ENCODE measurements at regions not wholly inside any gene's neighbourhood (a gene's known extent, or its start where the extent isn't known, plus 50 kb on each side); places are given as distances from the start of the nearest gene placed in this dataset.

DNA sequence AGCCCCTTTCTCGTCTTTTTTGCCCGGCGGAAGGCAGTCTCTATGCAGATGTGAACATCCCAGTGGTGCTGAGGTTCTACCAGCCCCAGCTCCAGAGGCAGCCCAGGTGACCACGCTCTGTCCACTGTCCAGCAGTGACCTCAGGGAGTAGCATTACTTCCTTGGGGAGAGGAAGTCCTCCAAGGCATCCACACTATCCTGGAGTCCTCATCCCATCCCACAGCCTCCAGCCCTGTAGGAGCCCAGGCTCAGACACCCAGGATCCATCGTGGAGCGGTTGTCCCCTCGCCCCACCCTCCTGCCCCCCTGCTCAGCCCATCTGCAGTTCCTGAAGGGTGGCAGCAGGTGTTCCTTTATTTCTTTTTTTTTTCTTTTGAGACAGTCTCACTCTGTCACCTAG is 294.5 kb upstream of the IRX4 start:
- H3K4me1 Mint-ChIP-seq = peaks cover 32% of the 10 kb centered on the region
- TF ChIP-seq, protein P1, sequence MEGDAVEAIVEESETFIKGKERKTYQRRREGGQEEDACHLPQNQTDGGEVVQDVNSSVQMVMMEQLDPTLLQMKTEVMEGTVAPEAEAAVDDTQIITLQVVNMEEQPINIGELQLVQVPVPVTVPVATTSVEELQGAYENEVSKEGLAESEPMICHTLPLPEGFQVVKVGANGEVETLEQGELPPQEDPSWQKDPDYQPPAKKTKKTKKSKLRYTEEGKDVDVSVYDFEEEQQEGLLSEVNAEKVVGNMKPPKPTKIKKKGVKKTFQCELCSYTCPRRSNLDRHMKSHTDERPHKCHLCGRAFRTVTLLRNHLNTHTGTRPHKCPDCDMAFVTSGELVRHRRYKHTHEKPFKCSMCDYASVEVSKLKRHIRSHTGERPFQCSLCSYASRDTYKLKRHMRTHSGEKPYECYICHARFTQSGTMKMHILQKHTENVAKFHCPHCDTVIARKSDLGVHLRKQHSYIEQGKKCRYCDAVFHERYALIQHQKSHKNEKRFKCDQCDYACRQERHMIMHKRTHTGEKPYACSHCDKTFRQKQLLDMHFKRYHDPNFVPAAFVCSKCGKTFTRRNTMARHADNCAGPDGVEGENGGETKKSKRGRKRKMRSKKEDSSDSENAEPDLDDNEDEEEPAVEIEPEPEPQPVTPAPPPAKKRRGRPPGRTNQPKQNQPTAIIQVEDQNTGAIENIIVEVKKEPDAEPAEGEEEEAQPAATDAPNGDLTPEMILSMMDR (IDR thresholded peaks at IDR 0.05; ENCODE audit: unreplicated experiment) = no peak
- H3K27ac Mint-ChIP-seq = no peak overlapping the region
- no peak overlapping the region for H3K4me3 Mint-ChIP-seq
- H3K9me3 Mint-ChIP-seq = no peaks in the 10 kb centered on the region
- H3K36me3 Mint-ChIP-seq = no peaks in the 10 kb centered on the region
- peaks cover 8% of the 10 kb centered on the region for H3K27me3 Mint-ChIP-seq (ENCODE audit: low read depth)
- no peak for DNase-seq (ENCODE audit: low spot score in 2 of 2, unreplicated experiment in 2 of 2)

DNA sequence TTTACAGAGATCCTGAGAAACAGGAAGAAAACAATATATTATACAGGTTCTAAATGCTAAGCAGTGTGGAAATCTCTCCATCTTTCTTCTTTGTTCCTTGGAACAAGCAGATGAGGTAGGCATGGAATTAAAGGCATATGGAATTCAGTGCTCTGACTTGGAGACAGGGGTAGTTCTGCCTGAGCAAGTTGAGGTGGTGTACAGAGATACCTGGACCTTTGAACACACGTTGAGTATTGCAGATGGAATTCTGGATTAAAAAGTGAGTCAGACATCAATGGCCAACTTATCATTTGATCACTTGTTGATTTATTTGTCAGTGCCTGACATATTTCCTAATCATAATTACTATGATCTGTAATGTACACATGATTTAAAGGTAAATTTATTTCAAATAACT is 293.9 kb upstream of the IRX4 start:
- Mint-ChIP-seq H3K27ac (no peak overlapping the region), H3K4me1 (peaks cover 32% of the 10 kb centered on the region), H3K27me3 (ENCODE audit: low read depth) (peaks cover 14% of the 10 kb centered on the region), H3K36me3 (no peaks in the 10 kb centered on the region), H3K9me3 (no peaks in the 10 kb centered on the region), H3K4me3 (no peak overlapping the region)
- no peak for DNase-seq (ENCODE audit: low spot score in 2 of 2, unreplicated experiment in 2 of 2)
- TF ChIP-seq, protein P1 (IDR thresholded peaks at IDR 0.05; ENCODE audit: unreplicated experiment) = no peak

DNA sequence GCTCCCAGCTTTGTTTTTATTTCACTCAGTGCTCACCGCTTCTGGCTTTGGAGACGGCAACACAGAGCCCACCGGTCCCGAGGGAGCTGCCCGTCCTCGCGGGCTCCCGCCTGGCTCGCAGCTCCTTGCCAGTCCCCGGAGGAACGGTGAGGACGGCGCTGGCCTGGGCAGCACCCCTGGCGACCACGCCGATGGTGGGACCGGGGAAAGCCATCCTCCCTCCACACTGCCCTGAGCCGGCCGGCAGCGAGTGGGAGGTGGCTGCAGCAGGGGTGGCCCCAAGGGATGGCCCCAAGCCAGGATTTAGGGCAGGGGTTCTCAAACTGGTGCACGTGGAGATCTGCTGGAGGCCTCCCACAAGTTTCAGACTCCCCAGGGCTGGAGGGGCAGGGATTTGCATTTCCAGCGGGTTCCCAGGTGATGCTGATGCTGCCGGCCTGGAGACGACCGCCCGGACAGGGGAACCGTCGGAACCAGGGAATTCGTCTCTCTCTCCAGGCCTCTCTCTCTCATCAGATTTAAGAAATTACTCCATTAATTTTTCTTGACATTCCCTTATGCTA is 293.2 kb upstream of the IRX4 start:
- Mint-ChIP-seq H3K27me3 (ENCODE audit: low read depth) (peaks cover 16% of the 10 kb centered on the region), H3K27ac (no peak overlapping the region), H3K9me3 (no peaks in the 10 kb centered on the region), H3K36me3 (no peaks in the 10 kb centered on the region), H3K4me1 (peaks cover 29% of the 10 kb centered on the region), H3K4me3 (no peak overlapping the region)
- DNase-seq (ENCODE audit: low spot score in 2 of 2, unreplicated experiment in 2 of 2) = no peak
- TF ChIP-seq, protein P1 (IDR thresholded peaks at IDR 0.05; ENCODE audit: unreplicated experiment) = no peak

DNA sequence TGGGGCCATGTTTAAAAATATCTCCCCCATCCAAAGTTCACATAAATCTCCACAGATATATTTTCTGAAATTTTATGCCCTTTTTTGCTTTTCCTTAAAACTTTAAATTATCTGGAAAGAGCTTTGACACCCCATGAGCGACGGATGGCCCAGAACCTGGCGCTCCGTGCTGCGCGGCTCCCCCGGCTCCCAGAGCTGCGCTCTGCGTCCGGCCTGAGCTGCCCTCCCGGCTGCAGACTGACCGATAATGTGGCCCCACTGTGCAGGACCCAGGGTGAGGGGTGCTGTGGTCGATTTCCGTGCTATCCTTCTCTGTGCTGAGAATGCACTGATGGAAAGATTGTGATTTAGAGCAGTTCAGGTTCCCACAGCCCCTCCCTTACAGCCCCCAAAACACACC is 292.3 kb upstream of the IRX4 start:
- Mint-ChIP-seq H3K9me3 (no peaks in the 10 kb centered on the region), H3K36me3 (no peaks in the 10 kb centered on the region), H3K27ac (no peak overlapping the region), H3K4me1 (peaks cover 37% of the 10 kb centered on the region), H3K4me3 (no peak overlapping the region), H3K27me3 (ENCODE audit: low read depth) (peaks cover 22% of the 10 kb centered on the region)
- TF ChIP-seq, protein P1 (IDR thresholded peaks at IDR 0.05; ENCODE audit: unreplicated experiment) = no peak
- DNase-seq (ENCODE audit: low spot score in 2 of 2, unreplicated experiment in 2 of 2) = no peak

DNA sequence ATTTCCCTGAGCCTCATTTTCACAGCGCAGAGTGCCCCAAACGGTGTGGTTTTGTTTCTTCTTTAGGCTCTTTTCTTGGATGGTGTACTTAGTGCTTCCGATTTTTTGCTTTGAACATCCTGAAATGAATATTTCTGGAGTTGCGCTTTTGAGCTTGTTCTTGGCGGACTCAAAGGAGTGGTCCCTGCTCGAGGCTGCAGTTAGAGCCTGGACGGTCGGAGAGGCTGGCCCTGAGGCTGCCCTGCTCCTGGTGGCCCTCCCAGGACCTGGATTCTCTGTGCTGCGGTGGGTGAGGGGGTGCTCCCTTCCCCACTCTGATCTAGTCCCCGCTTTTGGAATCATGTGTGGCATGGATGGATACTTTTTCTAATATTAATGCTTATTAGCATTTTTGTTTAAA is 291.8 kb upstream of the IRX4 start:
- H3K36me3 Mint-ChIP-seq = no peaks in the 10 kb centered on the region
- H3K27ac Mint-ChIP-seq = no peak overlapping the region
- no peak for DNase-seq (ENCODE audit: low spot score in 2 of 2, unreplicated experiment in 2 of 2)
- no peaks in the 10 kb centered on the region for H3K9me3 Mint-ChIP-seq
- no peak overlapping the region for H3K4me3 Mint-ChIP-seq
- peaks cover 24% of the 10 kb centered on the region for H3K27me3 Mint-ChIP-seq (ENCODE audit: low read depth)
- TF ChIP-seq, protein P1 (IDR thresholded peaks at IDR 0.05; ENCODE audit: unreplicated experiment) = no peak
- H3K4me1 Mint-ChIP-seq = peaks cover 42% of the 10 kb centered on the region
